K562 (cell line): ENCODE measurements at regions not wholly inside any gene's neighbourhood (a gene's known extent, or its start where the extent isn't known, plus 50 kb on each side); places are given as distances from the start of the nearest gene placed in this dataset.

Experiments used
- BCLAF1 ChIP-seq, 2 experiments: fragments of 450-650 bp in 1 of 2; IDR thresholded peaks; 2 replicates each; pipeline ENCODE4 v1.6.1; 2011 to 2017; ENCODE audit warnings: low read depth in 2 of 2, antibody characterized with exemption in 1 of 2, borderline replicate concordance in 1 of 2, low read length in 1 of 2, mild to moderate bottlenecking in 1 of 2, mixed read lengths in 1 of 2; ENCODE audit not compliant: control insufficient read depth in 1 of 2
- CBX1 ChIP-seq: sonication (generic); IDR thresholded peaks from 2 replicates; pipeline ENCODE4 v1.6.1; 2016; ENCODE audit warnings: antibody characterized with exemption, low read depth, mild to moderate bottlenecking
- CHD2 ChIP-seq: IDR thresholded peaks from 2 replicates; pipeline ENCODE4 v1.6.1; 2011; ENCODE audit warnings: low read depth, low read length
- CTBP1 ChIP-seq: fragments of 450-650 bp; IDR thresholded peaks from 2 replicates; pipeline ENCODE4 v1.6.1; 2016; ENCODE audit warnings: borderline replicate concordance
- CTCF ChIP-seq, 3 experiments: IDR thresholded peaks in 2 of 3; conservative IDR thresholded peaks in 1 of 3; 2 replicates each; pipeline ENCODE4 v1.5.1; 2011 to 2012; ENCODE audit warnings: low read length in 3 of 3, mild to moderate bottlenecking in 3 of 3, control low read depth in 2 of 3, improper control_type of control experiment in 1 of 3, inconsistent platforms in 1 of 3, low read depth in 1 of 3, mixed read lengths in 1 of 3, moderate library complexity in 1 of 3; ENCODE audit not compliant: insufficient read depth in 2 of 3
- CXXC5 ChIP-seq: fragments of 250-450 bp; sonication (Bioruptor Pico); IDR thresholded peaks from 2 replicates; pipeline ENCODE4 v1.8.0; 2022; ENCODE audit warnings: inconsistent platforms, mild to moderate bottlenecking, moderate library complexity
- EZH2 ChIP-seq: IDR thresholded peaks from 2 replicates; pipeline ENCODE4 v1.6.1; 2012; ENCODE audit warnings: low read depth, mild to moderate bottlenecking, inconsistent platforms, low read length, borderline replicate concordance
- GMEB1 ChIP-seq: fragments of 250-450 bp; sonication (Bioruptor Pico); IDR thresholded peaks from 2 replicates; pipeline ENCODE4 v1.4.0; 2020; ENCODE audit warnings: mild to moderate bottlenecking
- GTF3C2 ChIP-seq: IDR thresholded peaks from 3 replicates; pipeline ENCODE4 v1.6.1; 2011; ENCODE audit warnings: borderline replicate concordance, mild to moderate bottlenecking, moderate library complexity; ENCODE audit not compliant: insufficient read length; ENCODE audit errors: extremely low read depth
- ILK ChIP-seq: fragments of 450-650 bp; IDR thresholded peaks from 2 replicates; pipeline ENCODE4 v1.6.1; 2016; ENCODE audit warnings: missing genetic modification characterization, low read depth, mild to moderate bottlenecking, missing compliant biosample characterization, moderate library complexity, borderline replicate concordance
- MAFK ChIP-seq: IDR thresholded peaks from 2 replicates; pipeline ENCODE4 v1.6.1; 2011; ENCODE audit warnings: low read length, improper control_type of control experiment
- RERE ChIP-seq: sonication (generic); formaldehyde crosslinking; IDR thresholded peaks from 2 replicates; pipeline ENCODE4 v1.8.0; 2023; ENCODE audit warnings: missing genetic modification reagents, mild to moderate bottlenecking, borderline replicate concordance
- YBX1 ChIP-seq: fragments of 450-650 bp; IDR thresholded peaks from 2 replicates; pipeline ENCODE4 v1.7.1; 2016; ENCODE audit warnings: mild to moderate bottlenecking

- TF ChIP-seq CXXC5 (no peak), GTF3C2 (no peak), CTBP1 (no peak), EZH2 (no peak), ILK (no peak), RERE (no peak), MAFK (no peak), BCLAF1 (IDR thresholded peaks at IDR 0.05; ENCODE audit: borderline replicate concordance in 1 of 2, control insufficient read depth in 1 of 2, low read depth in 2 of 2, low read length in 1 of 2) (no peak), CHD2 (no peak), CTCF (IDR thresholded peaks at IDR 0.05 in 2 of 3, conservative IDR thresholded peaks at IDR 0.05 in 1 of 3; ENCODE audit: insufficient read depth in 2 of 3, low read depth in 1 of 3, low read length in 3 of 3) (no peak), YBX1 (no peak), GMEB1 (CRISPR knock-in tag) (no peak), CBX1 (no peak)
Observed at GRCh38 chr4:156029691-156030090, 76.0 kb upstream of the CTSO start.
